NCI-H510A treated with DMSO at 0.1 percent for 48 hours (cell line): ENCODE measurements at regions not wholly inside any gene's neighbourhood (a gene's known extent, or its start where the extent isn't known, plus 50 kb on each side); places are given as distances from the start of the nearest gene placed in this dataset.

Source experiments
- DNase-seq: peaks from one replicate; lab custom pipeline; 2025; lab: John Stamatoyannopoulos, UW

DNA sequence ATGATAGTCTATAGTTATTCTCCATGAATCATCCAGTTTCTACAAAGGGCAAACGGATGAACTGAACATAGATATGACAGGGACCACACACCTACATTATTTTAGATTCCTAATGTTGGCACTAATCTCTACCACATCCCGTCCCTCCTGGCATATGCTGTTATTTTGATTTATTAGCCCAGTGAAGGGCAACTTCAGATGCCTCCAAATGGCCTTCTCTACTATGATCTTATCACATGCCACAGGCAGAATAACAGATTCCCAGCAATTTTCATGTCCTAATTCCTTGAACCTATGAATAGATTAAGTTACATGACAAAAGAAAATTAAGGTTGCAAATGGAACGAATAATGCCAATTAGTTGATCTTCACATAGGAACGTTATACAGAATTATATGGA lies 474.7 kb downstream of the ANKRD7 start:
- no peak for DNase-seq

DNA sequence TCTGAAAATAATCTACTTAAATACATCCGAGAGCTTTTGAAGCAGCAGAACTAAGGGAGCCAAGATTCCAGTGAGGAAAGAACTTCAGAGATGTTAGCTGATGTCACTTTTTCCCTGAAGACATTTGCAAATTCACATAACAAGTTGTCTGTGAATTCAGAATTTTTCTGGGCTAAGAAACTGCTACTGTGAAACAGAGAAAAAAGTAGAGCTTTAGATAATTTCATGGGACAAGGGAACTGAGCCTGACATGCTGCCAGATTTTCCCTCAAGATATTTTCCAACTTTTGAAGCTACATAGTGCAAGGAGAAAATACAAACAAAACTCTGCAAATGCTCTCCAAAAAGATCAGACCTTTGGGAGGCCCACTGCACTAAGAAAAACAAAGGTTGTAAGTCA lies 484.2 kb downstream of the ANKRD7 start:
- DNase-seq, result no peak

DNA sequence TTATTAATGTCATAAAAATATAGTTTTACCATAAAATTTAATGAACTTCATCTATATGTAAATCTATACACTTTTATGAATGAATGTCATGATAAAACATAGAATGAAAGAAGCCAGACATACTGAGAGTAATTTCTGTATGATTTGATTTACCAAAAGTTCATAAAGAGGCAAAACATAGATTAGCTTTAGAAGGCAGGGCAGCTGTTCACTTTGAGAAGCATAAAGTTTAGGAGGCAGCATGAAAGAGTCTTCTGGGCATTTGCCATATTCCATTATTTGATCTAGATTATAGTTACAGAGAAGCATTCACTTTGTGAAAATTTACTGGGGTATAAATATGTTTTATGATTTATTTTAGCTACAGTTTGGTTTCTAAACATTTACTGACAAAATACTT lies 487.2 kb downstream of the ANKRD7 start:
- no peak for DNase-seq

DNA sequence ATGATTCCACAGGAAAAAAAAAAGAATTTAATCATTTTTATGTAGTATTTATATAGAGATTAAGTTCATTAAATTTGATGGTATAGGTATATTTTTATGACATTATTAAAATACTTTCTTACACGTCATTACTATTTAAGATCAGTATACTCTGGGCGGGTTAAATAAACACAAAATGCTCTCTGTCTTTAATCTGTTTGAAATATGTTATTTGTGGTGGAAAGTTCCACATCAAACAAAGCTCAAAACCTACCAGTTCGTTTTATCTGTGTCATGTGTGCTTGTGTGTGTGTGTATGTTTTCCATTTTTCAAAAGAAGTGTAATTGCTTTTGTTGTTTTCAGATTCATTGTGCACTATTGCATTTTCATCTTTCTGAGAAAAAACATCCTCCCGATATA lies 488.5 kb downstream of the ANKRD7 start:
- DNase-seq, result no peak

DNA sequence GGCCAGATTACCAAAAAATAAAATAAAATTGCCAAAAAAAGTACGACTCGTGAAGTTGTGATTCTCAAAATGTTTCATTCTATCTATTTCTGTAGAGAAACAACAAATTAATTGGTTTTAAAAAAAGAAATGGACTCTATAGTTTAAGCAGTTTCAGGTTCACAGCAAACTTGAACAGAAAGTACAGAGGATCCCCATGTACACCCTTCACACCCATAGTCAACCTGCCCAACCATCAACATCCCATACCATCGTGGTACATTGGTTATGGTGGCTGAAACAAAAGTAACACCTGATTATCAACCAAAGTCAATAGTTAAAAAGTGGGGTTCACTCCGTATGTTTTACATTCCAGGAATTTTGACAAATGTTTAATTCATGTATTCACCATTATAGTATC lies 496.1 kb downstream of the ANKRD7 start:
- DNase-seq, result no peak

DNA sequence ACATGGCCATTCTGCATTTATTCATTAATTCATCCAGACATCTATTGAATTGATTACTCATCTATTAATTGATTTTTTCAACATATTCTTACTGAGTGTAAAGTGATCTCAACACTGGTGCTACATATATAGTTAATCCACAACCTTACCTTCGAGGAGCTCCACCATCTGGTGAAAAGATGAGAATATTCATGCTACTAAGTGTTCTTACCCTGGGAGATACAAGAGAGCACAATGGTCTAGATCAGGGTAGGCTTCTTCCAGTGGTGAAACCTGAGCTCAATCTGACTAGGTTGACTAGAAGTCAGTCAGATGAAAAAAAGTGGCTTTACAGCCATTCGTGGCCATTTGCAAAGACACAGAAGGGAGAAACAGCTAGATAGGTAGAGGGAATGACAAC lies 507.4 kb downstream of the ANKRD7 start:
- DNase-seq, result no peak

DNA sequence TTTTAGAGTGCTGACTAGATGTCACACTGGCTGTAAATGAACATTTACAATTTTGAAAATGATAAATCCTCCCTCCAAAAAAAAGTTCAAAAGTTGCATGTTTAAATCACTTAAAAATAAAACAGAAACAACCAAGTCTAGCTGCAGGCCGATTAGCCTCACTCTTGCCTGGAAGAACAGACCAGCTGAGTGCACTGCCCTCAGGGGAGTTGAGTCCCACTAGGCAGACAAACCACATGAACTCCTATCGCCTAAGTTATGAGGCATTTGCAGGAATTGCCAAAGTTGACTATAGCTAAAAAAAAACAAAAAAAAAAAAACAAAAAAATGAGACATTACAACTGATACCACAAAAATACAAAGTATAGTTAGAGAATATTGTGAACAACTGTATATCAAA lies 510.0 kb downstream of the ANKRD7 start:
- DNase-seq, result no peak

DNA sequence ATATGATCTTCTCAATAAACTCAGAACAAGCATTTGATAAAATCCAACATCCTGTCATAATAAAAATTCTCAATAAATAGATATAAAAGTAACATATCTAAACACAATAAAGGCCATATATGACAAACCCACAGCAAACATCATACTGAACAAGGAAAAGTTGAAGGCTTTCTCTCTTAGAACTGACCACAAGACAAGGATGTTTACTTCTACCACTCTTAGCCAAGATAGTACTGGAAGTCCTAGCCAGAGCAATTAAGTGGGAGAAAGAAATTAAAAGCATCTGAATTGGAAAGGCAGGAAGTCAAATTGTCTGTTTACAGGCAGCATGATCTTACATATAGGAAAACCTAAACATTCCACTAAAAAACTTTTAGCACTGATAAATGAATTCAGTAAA lies 510.9 kb downstream of the ANKRD7 start:
- no peak for DNase-seq

DNA sequence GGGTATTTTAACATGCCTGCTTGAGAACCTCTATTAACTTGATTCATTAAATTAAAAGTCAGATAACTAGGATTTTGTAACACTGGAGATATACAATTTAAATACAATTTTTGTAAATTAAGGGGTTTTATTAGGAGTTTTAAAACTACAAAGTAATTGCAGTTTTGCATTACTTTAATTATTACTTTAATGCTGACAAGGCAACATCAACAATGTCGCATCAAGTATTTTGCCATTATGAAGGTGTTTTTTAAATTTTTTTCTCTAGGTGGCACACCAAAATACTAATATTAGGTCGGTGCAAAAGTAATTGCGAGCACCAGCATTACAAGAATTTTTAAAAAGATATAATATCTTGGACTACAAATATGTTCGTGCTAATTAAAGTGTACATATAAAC lies 513.4 kb downstream of the ANKRD7 start:
- DNase-seq, result no peak

DNA sequence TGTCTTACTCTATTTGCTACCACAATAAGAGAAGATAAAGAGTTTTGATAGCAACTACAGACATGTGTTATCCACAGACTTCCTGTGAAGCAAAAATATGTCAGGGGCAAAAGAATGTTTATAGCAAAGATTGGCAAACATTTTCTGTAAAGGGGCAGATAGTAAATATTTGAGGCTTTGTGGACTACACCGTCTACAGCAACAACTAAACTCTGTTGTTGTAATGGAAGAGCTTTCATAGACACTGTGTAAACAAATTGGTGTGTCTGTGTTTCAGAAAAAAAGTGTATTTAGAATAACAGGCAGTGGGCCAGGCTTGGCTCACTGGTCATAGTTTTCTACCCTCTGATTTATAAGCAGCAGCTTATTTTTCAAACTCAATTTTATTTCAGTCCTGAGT lies 521.4 kb downstream of the ANKRD7 start:
- DNase-seq, result no peak

DNA sequence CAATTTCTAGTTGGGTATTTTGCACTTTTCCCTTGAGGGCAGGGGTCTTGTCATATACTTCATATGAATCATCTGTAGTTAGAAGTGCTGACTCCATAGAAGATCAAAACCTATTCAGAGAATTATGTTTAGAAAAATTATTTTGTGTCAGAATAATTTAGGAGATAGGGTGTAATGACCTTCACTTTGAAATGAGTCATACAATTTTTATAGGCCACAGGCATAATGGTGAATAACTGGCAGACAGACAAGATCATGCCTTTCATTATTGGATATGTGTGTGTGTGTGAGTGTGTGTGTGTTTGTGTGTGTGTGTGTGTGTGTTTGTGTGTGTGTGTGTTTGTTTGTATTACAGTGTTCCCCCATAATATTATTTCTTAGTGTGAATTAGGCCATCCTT lies 523.0 kb downstream of the ANKRD7 start:
- no peak for DNase-seq

DNA sequence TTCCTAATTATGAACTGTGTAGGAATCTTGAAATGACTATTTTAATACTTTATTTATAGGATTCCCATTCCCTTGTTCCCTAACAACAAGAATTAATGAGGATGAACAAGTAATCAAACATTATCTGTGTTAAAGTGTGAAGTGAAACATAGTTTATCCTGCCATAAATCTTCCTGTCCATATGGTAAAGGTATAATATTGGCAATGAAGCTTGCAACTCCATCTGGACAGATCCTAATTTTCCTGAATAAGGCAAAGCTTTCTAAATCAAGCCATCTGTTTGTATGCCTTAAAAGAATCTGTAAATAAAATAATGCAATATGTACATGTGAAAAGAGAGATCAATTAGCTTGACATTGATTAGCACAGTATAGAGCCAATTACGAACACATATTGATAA lies 529.0 kb downstream of the ANKRD7 start:
- DNase-seq, result no peak

DNA sequence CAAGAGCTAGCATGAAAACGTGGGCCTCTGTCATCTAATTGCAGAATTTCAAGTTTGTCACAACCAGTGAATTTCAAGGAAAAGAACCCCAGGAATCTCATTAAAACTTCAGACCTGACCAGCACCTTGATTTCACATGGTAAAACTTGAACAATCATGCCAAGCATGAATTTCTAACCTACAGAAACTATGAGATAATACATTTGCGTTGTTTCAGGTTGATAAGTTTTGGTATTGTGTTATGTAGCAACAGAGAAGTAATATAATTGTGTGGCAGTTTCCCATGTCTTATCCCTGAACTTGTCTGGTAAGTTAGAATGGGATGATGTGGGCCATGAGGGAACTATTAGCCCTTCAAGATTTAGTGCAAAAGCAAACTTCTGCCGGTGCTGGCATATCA lies 530.1 kb downstream of the ANKRD7 start:
- DNase-seq, result no peak

DNA sequence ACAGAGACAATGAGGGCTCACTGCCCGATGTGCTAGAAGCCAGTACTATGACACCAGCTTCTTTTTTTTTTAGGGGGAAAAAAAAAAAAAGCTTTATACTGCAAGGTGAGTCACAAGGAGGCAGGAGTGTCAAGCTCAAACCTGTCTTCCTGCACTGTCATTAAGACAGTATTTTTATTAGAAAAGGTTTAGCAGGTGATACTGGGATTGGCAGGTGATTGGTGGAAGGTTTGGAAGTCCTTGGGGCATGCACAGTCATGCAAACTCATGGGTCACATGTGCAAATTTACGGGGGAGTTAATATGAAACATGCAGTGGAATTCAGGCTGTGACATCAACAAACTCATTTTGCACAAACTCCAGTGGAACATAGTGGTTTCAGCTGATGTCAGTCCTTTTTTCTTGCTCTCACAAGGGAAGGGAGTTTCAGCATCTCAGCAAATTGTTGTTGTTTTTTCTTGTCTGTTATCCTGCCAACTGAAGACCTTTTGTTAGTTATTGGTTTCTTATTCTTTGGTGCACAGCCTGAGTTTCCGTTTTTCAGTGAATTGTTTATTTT lies 530.6 kb downstream of the ANKRD7 start:
- no peak for DNase-seq

DNA sequence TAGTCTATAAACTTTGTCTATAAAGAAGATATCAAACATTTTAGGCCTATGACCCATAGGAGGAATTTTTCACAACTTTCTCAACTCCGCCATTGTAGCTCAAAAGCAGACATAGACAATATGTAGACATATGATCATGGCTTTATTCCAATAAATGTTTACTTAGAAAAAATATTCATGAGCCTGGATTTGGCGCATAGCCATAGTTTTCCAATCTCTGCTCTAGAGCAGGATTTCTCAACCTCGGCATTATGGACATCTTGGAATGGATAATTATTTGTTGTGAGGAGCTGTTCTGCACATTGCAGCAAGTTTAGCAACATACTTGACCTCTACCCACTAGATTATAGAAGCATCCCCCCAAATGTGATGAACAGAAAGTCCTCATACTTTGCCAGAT lies 532.6 kb downstream of the ANKRD7 start:
- DNase-seq, result no peak

DNA sequence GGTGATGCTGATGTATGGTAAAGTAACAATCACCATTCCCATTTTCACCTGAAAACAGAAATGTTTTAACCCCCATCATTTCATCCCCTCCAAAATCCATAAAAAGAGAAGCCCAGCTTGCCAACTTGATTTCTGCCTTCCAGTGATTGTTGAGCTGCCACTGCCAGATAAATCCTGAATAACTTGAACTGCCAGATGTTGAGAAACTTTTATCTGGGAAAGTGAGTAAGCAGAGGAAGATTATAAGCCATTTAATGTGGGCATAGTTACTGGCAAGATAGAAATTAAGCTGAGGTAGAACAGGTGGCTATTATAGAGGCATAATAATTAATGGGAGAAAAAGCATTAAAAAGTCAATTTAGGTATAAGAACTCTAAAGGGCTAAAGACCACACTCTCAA lies 534.1 kb downstream of the ANKRD7 start:
- no peak for DNase-seq

DNA sequence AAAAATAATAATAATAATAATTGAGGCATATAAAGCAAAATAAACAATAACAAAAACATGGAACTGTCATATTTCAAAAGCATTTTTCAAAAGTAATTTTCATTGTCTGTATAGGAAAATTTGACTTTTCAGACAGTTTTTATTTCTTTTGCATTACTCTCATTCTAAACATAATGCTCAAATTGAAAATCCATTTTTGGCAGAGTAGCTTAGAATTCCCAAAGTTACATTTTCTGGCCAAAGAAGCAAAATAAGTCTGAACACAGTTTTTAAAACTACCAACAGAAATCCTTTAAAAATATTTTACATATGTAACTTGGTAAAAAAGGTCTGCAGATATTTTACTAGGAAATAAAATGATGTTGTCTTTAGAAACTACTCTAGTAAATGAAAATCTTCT lies 535.4 kb downstream of the ANKRD7 start:
- DNase-seq, result no peak

DNA sequence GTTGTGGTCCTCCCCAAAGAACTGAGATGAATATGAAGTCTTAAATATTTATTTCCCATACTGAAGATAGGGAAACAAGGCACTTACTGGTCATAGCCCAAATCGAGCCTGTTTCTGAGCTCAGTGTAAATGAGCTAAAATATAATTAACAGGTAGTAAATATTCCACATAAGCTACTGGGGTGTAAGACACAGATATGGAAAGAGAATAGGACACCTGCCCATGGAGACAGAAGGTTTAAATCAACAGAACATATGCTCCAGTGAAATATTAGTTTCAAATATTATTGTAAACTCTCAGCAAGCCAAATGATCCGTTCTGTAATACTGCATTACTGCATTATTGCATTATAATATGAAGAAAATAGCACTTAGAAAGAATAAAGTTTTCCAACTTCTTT lies 537.9 kb downstream of the ANKRD7 start:
- no peak for DNase-seq

DNA sequence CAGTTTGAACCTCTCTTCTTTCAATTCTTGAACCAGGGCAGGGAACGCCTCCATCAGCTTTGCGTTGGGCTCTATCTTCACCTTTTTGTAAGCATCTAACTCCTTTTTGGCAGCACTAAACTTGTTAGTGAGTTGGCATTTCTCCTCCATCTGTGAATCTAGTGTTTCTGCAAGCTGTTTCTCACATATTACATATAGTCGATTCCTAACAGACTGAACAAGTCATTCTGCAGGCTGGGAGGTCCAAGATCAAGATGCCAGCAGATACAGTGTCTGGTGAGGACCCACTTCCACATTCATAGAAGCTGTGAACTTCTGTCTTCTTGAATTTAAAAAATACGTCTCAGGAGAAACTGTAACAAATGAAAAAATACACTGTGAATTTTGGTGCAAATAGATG lies 539.7 kb downstream of the ANKRD7 start:
- DNase-seq, result no peak

DNA sequence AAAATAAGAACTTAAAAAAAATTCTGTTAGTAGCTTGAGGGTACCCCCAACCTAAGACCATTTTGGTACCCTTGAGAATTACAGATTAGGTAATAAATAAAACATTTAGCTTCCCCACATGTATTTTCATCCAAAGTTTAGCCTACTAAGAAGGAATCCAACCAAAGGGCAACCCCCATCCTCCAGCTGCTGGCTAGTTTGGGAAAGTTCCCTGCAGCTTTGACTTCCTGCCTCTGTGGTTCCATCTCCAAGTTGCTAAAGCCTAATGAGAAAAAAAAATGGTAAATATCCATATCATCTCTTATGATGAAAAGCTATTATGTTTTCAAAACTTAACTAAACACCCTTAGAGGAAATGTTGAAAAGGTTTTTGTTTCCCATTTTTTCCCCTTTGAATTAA lies 547.2 kb downstream of the ANKRD7 start:
- no peak for DNase-seq

DNA sequence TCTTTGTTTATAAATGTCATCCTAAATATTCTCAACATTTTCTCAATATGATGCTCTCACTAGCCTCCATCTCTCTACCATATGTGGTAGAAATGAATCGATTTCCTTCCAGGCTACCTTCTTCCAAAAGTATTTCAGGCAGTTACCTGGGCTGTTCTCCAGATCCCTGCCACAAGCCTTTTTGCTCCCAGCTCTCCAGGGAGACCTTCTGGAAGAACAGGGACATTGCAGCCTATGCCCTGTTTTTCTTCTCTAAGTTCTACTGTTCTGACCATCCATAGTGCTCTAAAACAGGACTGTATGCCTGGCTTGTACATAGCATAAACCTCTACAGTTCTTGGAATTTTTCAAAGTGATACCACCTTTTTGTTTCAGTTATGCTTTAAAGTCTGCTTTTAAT lies 552.8 kb downstream of the ANKRD7 start:
- no peak for DNase-seq

DNA sequence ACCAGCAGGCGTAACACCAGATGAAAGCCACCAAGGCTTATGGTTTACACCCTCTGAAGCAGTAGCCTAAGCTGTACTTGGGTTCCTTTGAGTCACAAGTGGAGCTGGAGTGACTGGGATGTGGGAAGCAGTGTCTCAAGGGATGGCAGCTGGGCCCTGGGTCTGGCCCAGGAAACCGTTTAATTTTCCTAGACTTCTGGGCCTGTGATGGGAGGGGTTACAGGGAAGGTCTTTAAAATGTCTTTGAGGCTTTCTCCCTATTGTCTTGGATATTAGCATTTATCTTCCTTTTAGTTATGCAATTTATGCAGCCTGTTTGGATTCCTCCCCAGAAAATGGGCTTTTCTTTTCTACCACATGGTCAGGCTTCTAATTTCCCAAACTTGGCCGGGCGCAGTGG lies 568.2 kb downstream of the ANKRD7 start:
- DNase-seq, result no peak

DNA sequence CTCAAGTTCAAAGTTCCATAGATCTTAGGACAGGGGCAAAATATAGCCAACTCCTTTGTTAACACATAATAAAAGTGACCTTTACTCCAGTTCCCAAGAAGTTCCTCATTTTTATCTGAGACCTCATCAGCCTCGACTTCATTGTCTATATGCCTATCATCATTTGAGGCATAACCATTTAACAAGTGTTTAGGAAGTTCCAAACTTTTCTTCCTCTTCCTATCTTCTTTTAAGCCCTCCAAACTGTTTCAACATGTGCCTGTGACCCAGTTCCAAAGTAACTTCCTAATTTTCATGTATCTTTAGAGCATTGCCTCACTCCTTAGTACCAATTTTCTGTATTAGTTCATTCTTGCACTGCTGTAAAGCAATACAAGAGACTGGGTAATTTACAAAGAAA lies 569.1 kb downstream of the ANKRD7 start:
- DNase-seq, result no peak

DNA sequence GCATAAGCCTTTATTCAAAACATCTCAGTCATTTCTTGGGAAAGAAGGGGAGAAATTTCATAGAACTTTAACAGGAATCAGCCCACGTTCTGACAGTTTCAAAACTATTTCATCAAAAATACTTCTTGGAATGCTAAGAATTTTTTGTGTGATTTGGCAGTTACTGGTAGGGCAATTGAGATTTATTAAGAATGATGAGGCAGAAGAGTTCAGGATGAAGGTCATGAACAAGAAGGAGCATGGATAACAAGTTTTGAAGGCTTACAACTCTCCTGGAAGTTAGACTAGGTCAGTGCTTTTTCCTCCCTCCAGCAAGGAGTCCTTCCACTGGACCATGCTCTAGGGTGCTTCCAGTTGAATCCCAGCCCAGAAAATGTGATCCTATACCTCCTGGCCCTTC lies 569.9 kb downstream of the ANKRD7 start:
- no peak for DNase-seq

DNA sequence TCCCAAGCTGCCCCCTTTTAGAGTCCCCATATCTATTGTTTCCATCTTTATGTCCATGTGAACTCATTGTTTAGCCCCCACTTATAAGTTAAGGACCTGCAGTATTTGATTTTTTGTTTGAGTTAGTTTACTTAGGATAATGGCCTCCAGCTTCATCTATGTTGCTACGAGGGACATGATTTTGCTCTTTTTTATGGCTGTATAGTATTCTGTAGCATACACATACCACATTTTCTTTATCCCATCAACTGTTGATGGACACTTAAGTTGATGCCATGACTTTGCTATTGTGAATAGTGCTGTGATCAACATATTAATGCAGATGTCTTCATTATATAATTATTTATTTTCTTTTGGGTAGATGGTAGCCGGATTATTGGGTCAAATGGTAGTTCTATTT lies 576.9 kb downstream of the ANKRD7 start:
- DNase-seq, result no peak
